ENCODE measurements at regions not wholly inside any gene's neighbourhood (a gene's known extent, or its start where the extent isn't known, plus 50 kb on each side); places are given as distances from the start of the nearest gene placed in this dataset.

DNA sequence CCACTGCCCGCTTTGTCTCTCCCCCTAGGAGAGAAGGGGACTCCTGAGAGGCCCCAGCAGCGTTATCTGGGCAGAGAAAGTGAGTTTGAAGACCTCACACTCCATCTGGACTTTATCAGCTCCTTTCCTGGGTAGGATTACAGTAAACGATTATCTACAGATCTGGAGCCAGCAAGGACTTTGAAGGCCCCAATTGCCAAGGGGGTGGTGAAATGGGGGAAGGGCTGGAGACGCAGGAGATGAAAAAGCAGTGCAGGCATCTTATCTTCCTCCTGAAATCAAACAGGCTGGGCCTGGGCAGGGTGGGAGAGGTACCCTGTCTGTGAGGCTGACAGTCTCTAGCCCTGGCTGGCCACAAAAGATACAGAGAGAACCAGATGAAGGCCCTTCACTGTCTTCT is 105.8 kb upstream of the MSX2 start:
- TF ChIP-seq, protein P1, sequence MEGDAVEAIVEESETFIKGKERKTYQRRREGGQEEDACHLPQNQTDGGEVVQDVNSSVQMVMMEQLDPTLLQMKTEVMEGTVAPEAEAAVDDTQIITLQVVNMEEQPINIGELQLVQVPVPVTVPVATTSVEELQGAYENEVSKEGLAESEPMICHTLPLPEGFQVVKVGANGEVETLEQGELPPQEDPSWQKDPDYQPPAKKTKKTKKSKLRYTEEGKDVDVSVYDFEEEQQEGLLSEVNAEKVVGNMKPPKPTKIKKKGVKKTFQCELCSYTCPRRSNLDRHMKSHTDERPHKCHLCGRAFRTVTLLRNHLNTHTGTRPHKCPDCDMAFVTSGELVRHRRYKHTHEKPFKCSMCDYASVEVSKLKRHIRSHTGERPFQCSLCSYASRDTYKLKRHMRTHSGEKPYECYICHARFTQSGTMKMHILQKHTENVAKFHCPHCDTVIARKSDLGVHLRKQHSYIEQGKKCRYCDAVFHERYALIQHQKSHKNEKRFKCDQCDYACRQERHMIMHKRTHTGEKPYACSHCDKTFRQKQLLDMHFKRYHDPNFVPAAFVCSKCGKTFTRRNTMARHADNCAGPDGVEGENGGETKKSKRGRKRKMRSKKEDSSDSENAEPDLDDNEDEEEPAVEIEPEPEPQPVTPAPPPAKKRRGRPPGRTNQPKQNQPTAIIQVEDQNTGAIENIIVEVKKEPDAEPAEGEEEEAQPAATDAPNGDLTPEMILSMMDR (IDR thresholded peaks at IDR 0.05; ENCODE audit: low read depth, low read length): no peak
- DNase-seq (ENCODE audit: extremely low read depth, low read depth): no peak

DNA sequence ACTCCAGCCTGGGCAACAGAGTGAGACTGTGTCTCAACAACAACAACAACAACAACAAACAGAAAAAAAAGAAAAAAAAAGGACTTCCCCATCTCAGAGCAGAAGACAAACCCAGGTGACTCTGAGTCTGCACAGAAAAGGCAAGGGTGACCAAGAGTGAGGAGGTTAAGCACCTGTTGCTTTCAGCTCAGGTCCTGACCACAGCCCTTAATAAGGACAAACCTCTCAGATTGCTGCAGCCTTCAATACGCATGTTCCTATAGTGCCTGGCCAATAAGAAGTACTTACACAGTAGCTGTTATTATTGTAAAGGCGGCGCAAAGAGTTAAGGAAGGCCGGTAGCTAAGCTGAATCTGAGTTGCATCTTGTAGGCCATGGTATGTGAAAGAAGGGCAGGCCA is 102.3 kb upstream of the MSX2 start:
- TF ChIP-seq, protein P1 (IDR thresholded peaks at IDR 0.05; ENCODE audit: low read depth, low read length): no peak
- DNase-seq (ENCODE audit: extremely low read depth, low read depth): no peak

DNA sequence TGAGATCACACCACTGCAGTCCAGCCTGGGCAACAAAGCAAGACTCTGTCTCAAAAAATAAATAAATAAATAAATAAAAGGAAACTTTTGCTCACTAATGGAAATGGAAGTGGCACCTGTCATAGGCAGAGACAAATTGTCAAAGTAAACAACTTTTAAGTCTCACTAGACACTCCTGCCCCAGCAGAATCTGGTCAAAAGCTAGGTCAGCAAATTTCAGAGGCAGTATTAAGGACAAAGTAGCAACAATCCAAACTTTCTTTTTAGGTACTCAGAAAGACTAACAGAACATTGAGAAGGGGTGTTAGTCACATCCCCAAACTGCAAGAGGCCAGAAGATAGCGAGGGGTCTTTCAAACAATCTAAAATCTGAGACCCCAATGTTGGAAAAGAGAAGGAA is 101.4 kb upstream of the MSX2 start:
- TF ChIP-seq, protein P1 (IDR thresholded peaks at IDR 0.05; ENCODE audit: low read depth, low read length): no peak
- no peak for DNase-seq (ENCODE audit: extremely low read depth, low read depth)

DNA sequence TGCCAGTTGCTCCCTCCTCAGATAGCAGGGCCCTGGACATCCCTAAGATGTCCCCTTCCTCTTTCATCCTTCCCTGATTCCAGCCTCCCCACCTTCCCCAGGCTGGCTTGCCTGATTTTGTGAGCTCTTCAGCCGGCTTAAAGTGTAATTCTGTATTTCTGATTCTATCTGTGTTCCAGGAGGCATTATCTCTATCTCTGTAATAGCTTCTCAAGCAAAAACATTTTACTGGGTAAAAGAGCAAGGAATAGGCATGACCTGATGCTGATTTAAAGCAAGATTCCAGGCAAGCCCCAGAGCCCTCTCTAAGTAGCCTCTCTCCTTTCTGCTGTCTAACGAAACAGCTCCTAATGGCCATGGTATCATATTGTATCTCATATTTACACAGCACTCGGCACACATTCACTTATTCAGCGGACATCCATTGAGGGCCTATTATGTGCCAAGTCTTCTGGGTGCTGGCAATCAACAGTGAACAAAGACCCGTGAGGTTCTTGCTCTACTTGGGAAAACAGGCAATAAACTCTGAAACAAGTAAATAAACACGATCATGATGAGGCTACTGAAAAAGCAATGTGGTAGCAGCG is 100.9 kb upstream of the MSX2 start:
- no peak for DNase-seq (ENCODE audit: extremely low read depth, low read depth)
- TF ChIP-seq, protein P1 (IDR thresholded peaks at IDR 0.05; ENCODE audit: low read depth, low read length): no peak

DNA sequence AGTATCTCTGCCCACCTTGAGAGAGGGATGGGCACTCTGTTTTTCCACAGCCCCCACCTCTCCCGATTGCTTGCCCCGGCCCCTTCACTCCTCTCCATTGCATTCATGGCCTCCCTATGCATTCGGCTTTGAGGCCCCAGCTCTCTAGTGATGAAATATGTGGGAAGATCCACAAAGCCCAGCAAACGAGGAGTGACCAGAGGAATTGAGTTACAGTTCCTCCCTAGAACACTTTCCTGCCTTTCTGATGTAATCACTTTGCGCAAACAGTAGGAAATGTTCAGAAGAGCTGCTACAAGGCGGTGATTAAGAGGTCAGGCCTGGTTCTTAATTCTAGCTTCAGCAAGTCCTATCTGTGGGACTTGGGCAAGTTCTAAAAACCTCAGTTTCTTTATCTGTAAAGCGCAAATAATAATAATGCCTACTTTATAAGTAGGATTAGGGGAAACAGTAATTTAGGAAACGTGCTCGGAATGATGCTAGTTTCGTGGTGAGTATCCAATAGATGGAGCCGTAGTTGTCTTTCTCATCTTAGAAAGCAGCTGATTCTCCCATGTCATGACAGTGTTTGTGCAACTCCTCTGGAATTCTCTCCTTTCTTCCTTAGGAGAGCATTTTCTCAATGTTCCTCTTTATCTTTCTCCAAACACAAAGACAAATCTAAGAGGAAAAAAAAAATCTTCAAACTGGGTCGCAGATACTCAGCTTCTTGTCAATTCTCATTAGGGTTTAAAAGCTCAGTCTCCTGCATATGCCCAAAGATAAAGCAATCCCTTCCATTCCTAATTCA is 99.5 kb upstream of the MSX2 start:
- TF ChIP-seq, protein P1 (IDR thresholded peaks at IDR 0.05; ENCODE audit: low read depth, low read length): no peak
- DNase-seq (ENCODE audit: extremely low read depth, low read depth): no peak

DNA sequence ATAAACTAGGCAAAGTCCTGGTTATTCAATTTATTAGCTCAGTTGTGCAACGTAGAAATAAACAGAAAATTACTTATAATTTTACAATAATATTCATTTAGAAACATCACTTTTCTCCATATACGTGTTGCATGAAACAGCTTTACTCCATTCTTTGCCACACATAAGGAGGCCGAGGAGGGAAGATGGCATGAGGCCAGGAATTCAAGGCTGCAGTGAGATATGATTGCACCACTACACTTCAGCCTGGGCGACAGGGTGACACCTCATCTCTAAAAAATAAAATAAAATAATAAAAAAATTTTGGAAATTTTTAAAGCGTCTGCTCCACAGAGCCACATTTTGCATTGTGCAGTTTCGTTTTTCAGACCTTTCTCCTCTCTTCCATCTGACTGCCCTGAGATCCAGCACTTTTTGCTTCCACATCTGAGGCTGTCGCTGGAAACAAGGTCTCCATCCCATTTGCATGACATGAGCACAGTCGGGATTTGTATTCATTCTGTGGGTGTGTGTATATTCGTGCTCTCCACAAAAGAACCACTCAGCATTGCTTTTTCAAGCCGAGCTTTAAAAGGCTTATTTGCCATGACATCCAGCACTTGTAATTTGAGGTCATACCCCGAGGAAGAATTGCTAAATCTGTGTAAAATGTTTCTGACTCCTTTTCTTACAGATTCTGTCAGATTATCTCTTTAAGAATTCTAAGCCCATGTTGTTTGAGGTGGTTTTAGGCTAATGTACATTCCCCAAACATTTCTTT is 98.6 kb upstream of the MSX2 start:
- TF ChIP-seq, protein P1 (IDR thresholded peaks at IDR 0.05; ENCODE audit: low read depth, low read length): no peak
- no peak for DNase-seq (ENCODE audit: extremely low read depth, low read depth)

Measured in AG09319 (cell line).